ENCODE measurements at regions not wholly inside any gene's neighbourhood (a gene's known extent, or its start where the extent isn't known, plus 50 kb on each side); places are given as distances from the start of the nearest gene placed in this dataset.

DNA sequence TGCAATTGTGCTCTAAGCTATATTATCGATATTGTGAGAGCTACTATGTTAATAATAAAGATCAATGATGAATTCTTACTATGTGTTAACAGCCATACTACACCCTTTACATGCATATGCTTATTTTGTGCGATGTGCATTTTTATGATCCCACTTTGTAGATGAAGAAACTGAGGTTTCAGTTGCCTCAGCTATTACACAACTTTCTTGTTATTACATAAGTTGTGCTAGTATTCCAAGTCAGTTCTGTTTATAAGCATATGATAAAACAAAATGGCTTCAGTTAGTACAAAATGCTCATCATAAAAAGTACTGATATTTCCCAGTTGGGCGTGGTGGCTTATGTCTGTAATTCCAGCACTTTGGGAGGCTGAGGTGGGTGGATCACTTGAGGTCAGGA, 471.5 kb upstream of the DCN start:
- TF ChIP-seq, protein P1, sequence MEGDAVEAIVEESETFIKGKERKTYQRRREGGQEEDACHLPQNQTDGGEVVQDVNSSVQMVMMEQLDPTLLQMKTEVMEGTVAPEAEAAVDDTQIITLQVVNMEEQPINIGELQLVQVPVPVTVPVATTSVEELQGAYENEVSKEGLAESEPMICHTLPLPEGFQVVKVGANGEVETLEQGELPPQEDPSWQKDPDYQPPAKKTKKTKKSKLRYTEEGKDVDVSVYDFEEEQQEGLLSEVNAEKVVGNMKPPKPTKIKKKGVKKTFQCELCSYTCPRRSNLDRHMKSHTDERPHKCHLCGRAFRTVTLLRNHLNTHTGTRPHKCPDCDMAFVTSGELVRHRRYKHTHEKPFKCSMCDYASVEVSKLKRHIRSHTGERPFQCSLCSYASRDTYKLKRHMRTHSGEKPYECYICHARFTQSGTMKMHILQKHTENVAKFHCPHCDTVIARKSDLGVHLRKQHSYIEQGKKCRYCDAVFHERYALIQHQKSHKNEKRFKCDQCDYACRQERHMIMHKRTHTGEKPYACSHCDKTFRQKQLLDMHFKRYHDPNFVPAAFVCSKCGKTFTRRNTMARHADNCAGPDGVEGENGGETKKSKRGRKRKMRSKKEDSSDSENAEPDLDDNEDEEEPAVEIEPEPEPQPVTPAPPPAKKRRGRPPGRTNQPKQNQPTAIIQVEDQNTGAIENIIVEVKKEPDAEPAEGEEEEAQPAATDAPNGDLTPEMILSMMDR (IDR thresholded peaks at IDR 0.05), result no peak
- no peak for TF ChIP-seq POLR2A (IDR thresholded peaks at IDR 0.05)
